Activated T-helper 2 cell treated with anti-CD3 and anti-CD28 coated beads, Interferon-gamma antibody, Interleukin-2, Interleukin-4, amounts not matched to agents 10 μg/mL and 5 μg/mL and 100 μg/mL, durations not matched to agents 14 hours and 24 hours and 36 hours (primary cell): ENCODE measurements at regions not wholly inside any gene's neighbourhood (a gene's known extent, or its start where the extent isn't known, plus 50 kb on each side); places are given as distances from the start of the nearest gene placed in this dataset.

ENCODE experiments used
- DNase-seq: peaks from one replicate; pipeline ENCODE4 v3.0.0; 2021; ENCODE audit warnings: low spot score
- H3K27ac Mint-ChIP-seq: one replicate; pipeline ENCODE4 v1.8.0; 2021; ENCODE audit warnings: mixed read lengths
- H3K27me3 Mint-ChIP-seq: one replicate; pipeline ENCODE4 v1.8.0; 2021; ENCODE audit warnings: low read depth, mixed read lengths
- H3K36me3 Mint-ChIP-seq: one replicate; pipeline ENCODE4 v1.8.0; 2021; ENCODE audit warnings: low read depth, mixed read lengths
- H3K4me1 Mint-ChIP-seq: one replicate; pipeline ENCODE4 v1.8.0; 2021; ENCODE audit warnings: low read depth, mixed read lengths
- H3K4me3 Mint-ChIP-seq: one replicate; pipeline ENCODE4 v1.8.0; 2021; ENCODE audit warnings: low read depth, mild to moderate bottlenecking, moderate library complexity, mixed read lengths
- H3K9me3 Mint-ChIP-seq: one replicate; pipeline ENCODE4 v1.8.0; 2021; ENCODE audit warnings: mixed read lengths
- intact Hi-C: fragments of 100-400 bp; cut with micrococcal nuclease; formaldehyde crosslinking; loops from one replicate; pipeline ENCODE4 v1.15.1; 2023

GRCh38 chr10:36057731-36058130 lies 415.6 kb upstream of the FZD8 start:
- intact Hi-C loops = no loop called here
- Mint-ChIP-seq H3K36me3 (no peaks in the 10 kb centered on the region), H3K4me1 (no peaks in the 10 kb centered on the region), H3K27ac (no peak overlapping the region), H3K27me3 (no peaks in the 10 kb centered on the region), H3K4me3 (no peak overlapping the region), H3K9me3 (peaks cover 16% of the 10 kb centered on the region)
- no peak for DNase-seq

DNA sequence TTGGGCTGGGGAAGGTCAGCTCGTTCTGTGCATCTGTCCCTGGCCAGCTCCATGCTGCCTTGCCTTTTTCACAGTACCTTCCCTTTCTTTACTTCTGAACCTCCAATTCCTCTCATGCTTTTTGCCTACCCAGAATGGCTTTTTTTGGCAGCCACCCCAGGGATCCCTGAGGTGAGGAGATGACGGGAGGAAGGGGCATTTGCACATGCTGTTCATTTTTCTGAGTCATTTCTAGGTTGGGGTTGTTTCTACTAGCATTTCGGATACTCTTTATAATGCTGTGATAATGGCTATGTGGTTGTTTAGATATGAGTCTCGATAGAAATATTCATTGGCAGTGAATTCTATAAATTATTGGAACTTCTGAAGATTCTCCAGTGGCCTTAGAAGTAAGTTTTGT lies 415.1 kb upstream of the FZD8 start:
- intact Hi-C loops = no loop called here
- H3K4me1 Mint-ChIP-seq = no peaks in the 10 kb centered on the region

GRCh38 chr10:36053775-36054174 lies 411.7 kb upstream of the FZD8 start:
- Mint-ChIP-seq H3K9me3 (peaks cover 9% of the 10 kb centered on the region), H3K4me3 (no peak overlapping the region), H3K36me3 (no peaks in the 10 kb centered on the region), H3K27me3 (no peaks in the 10 kb centered on the region), H3K4me1 (no peaks in the 10 kb centered on the region), H3K27ac (no peak overlapping the region)
- DNase-seq = no peak
- intact Hi-C loops = no loop called here

More for the DNA sequence above, 415.1 kb upstream of the FZD8 start:
- Mint-ChIP-seq H3K36me3 (no peaks in the 10 kb centered on the region), H3K27me3 (no peaks in the 10 kb centered on the region), H3K27ac (no peak overlapping the region), H3K9me3 (peaks cover 15% of the 10 kb centered on the region), H3K4me3 (no peak overlapping the region)
- DNase-seq = no peak

- Mint-ChIP-seq H3K27me3 (no peaks in the 10 kb centered on the region), H3K4me3 (no peak overlapping the region), H3K27ac (no peak overlapping the region), H3K4me1 (no peaks in the 10 kb centered on the region), H3K9me3 (peaks cover 9% of the 10 kb centered on the region), H3K36me3 (no peaks in the 10 kb centered on the region)
- intact Hi-C loops = no loop called here
- no peak for DNase-seq
Observed at GRCh38 chr10:36053271-36053670, 411.2 kb upstream of the FZD8 start.

DNA sequence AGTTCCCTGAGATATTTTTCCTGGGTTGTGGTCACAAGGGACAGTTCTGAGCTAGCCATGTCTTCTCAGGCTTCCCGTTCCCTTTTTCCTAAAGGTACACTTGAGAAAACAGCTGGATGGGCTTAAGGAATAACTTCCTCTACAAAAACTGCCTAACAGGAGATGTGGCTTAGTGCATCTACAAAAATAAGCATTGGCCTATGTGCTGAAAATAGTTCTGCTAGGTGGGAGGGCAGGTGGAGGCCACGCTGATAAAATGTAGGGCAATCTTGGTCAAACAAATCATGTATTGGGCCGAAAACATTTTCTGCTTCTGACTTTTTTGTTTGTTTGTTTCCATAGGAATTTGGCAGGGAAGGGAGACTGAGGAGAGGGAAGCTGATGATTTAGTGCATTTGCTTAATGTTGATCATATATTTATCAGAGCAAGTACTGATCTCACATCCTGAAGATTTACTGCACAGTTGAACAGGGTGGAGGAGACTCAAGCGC lies 409.4 kb upstream of the FZD8 start:
- no peaks in the 10 kb centered on the region for H3K27me3 Mint-ChIP-seq
- peaks cover 9% of the 10 kb centered on the region for H3K9me3 Mint-ChIP-seq
- no peaks in the 10 kb centered on the region for H3K4me1 Mint-ChIP-seq
- no peak overlapping the region for H3K4me3 Mint-ChIP-seq
- DNase-seq = no peak
- no peak overlapping the region for H3K27ac Mint-ChIP-seq
- no peaks in the 10 kb centered on the region for H3K36me3 Mint-ChIP-seq
- intact Hi-C loops = no loop called here

DNA sequence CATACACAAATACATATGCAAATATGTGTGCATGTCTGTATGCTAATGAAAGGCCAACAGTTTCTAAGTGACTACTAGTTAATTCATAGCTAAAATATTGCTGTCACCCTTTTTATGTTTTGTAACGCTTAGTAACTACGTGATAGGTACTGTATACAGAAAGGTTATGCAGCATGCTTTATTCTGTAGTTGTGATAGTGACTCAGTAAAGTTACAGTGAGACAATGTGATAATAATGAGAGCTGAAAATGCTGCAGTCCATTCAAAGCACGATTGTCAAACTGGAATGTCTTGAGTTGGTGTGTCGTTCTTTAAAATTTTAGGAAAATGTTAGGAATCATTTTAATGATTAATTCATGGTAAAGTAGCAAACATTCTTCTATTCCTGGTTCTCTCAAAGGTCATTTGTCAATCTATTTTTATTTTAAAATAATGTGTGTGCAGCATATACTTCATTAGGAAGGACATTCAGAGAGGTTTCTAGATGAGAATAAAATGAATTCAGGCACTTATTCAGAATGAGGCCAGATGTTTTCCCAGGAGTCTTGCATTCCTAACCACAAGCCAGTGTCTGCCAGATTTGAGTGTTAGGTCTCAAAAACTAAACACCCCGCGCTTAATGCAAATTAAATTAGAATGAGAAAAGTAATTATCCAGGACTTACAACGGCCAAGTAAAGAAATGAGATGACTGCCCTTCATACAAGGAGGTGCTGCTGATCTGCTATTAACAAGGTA lies 408.8 kb upstream of the FZD8 start:
- Mint-ChIP-seq H3K4me3 (no peak overlapping the region), H3K9me3 (peaks cover 9% of the 10 kb centered on the region), H3K27ac (no peak overlapping the region), H3K27me3 (no peaks in the 10 kb centered on the region), H3K36me3 (no peaks in the 10 kb centered on the region), H3K4me1 (no peaks in the 10 kb centered on the region)
- DNase-seq = no peak
- intact Hi-C loops = no loop called here

- no peak for DNase-seq
- no peaks in the 10 kb centered on the region for H3K36me3 Mint-ChIP-seq
- H3K9me3 Mint-ChIP-seq = peaks cover 6% of the 10 kb centered on the region
- H3K4me3 Mint-ChIP-seq = no peak overlapping the region
- H3K27ac Mint-ChIP-seq = no peak overlapping the region
- no peaks in the 10 kb centered on the region for H3K4me1 Mint-ChIP-seq
- H3K27me3 Mint-ChIP-seq = no peaks in the 10 kb centered on the region
- intact Hi-C loops = no loop called here
Observed at GRCh38 chr10:36048780-36049179, 406.7 kb upstream of the FZD8 start.

- H3K9me3 Mint-ChIP-seq = peaks cover 5% of the 10 kb centered on the region
- H3K27ac Mint-ChIP-seq = no peak overlapping the region
- no peaks in the 10 kb centered on the region for H3K36me3 Mint-ChIP-seq
- intact Hi-C loops = no loop called here
- H3K4me1 Mint-ChIP-seq = no peaks in the 10 kb centered on the region
- H3K27me3 Mint-ChIP-seq = no peaks in the 10 kb centered on the region
- DNase-seq = no peak
- no peak overlapping the region for H3K4me3 Mint-ChIP-seq
Observed at GRCh38 chr10:36048236-36048635, 406.1 kb upstream of the FZD8 start.

- DNase-seq = no peak
- Mint-ChIP-seq H3K9me3 (peaks cover 3% of the 10 kb centered on the region), H3K4me1 (no peaks in the 10 kb centered on the region), H3K27me3 (no peaks in the 10 kb centered on the region), H3K27ac (no peak overlapping the region), H3K4me3 (no peak overlapping the region), H3K36me3 (no peaks in the 10 kb centered on the region)
- intact Hi-C loops = no loop called here
Observed at GRCh38 chr10:36042135-36042534, 400.0 kb upstream of the FZD8 start.

DNA sequence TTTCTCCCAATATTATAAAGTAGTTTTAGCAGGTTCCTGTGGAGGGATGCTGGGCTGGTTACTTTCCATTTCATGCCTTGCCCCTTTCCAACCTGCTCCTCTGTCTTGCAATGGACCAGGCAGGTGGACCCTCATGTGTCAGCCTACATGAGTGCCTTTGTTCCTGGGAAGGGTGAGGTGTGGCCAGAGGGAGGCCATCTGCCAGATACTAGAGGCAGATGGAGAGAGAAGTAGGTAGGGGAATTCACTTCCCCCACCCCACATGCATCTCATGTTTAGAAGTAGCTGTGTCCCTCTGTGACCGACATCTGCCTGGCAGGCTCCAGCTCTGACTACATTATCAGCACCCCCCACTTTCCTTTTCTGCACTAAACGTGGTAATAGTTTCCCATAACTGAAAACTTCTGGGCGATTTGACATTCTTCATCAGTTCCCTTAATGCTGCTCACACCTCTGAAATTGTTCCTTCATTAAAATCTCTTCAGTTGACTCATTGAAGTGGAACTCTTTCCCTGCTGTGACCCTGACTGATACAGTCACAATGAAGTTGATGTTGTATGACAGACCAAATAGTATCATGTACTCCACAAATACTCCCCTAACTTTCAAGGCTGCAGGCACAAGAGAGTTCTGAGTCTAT lies 396.3 kb upstream of the FZD8 start:
- DNase-seq = no peak
- Mint-ChIP-seq H3K9me3 (peaks cover 3% of the 10 kb centered on the region), H3K36me3 (no peaks in the 10 kb centered on the region), H3K27ac (no peak overlapping the region), H3K4me1 (no peaks in the 10 kb centered on the region), H3K27me3 (no peaks in the 10 kb centered on the region), H3K4me3 (no peak overlapping the region)
- intact Hi-C loops = no loop called here

- Mint-ChIP-seq H3K27ac (no peak overlapping the region), H3K4me1 (no peaks in the 10 kb centered on the region), H3K36me3 (no peaks in the 10 kb centered on the region), H3K9me3 (peaks cover 3% of the 10 kb centered on the region), H3K4me3 (no peak overlapping the region), H3K27me3 (no peaks in the 10 kb centered on the region)
- DNase-seq = no peak
- intact Hi-C loops = no loop called here
Observed at GRCh38 chr10:36036137-36036536, 394.0 kb upstream of the FZD8 start.

DNA sequence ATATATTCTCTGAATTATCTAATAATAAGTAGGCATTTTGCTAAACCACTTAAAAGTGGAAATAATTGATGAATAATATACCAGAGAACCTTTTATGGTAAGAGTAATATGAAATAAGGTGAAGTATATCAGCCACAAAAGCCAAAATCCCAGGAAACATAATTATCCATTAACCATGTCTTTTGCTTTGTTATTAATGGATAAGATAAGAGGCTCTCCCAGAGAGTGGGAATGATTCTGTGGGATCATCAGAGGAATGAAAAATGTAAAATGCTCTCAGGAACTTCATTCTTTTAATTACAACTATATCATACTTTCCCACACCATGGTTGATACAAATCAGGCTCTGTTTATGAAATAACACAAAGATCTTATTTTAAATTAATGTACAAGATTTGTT lies 391.7 kb upstream of the FZD8 start:
- intact Hi-C loops = no loop called here

GRCh38 chr10:36030516-36030915 lies 388.4 kb upstream of the FZD8 start:
- Mint-ChIP-seq H3K36me3 (no peaks in the 10 kb centered on the region), H3K4me1 (no peaks in the 10 kb centered on the region), H3K27me3 (no peaks in the 10 kb centered on the region), H3K9me3 (peaks cover 8% of the 10 kb centered on the region), H3K27ac (no peak overlapping the region), H3K4me3 (no peak overlapping the region)
- no peak for DNase-seq
- intact Hi-C loops = no loop called here

More for the DNA sequence above, 391.7 kb upstream of the FZD8 start:
- no peaks in the 10 kb centered on the region for H3K9me3 Mint-ChIP-seq
- no peak overlapping the region for H3K4me3 Mint-ChIP-seq
- no peaks in the 10 kb centered on the region for H3K36me3 Mint-ChIP-seq
- H3K27ac Mint-ChIP-seq = no peak overlapping the region
- no peaks in the 10 kb centered on the region for H3K4me1 Mint-ChIP-seq
- no peak for DNase-seq
- no peaks in the 10 kb centered on the region for H3K27me3 Mint-ChIP-seq
